NCI-H128 (cell line): ENCODE measurements at regions not wholly inside any gene's neighbourhood (a gene's known extent, or its start where the extent isn't known, plus 50 kb on each side); places are given as distances from the start of the nearest gene placed in this dataset.
"Not testable (repeated sequence)": the region's sequence is repeated elsewhere in the genome, so short reads cannot be mapped to it uniquely, and the experiment has no call there.

Experiments
- DNase-seq: peaks from one replicate; lab custom pipeline; 2025; ENCODE audit not compliant: unreplicated experiment; lab: John Stamatoyannopoulos, UW

GRCh38 chrX:38937926-38938325, 136.7 kb downstream of the MID1IP1 start:
- no peak for DNase-seq

GRCh38 chrX:38939067-38939466, 137.8 kb downstream of the MID1IP1 start:
- DNase-seq = no peak

- no peak for DNase-seq
Observed at GRCh38 chrX:38940547-38940946, 139.3 kb downstream of the MID1IP1 start.

- no peak for DNase-seq
Observed at GRCh38 chrX:38941675-38942074, 140.4 kb downstream of the MID1IP1 start.

- no peak for DNase-seq
Observed at GRCh38 chrX:38943120-38943519, 141.9 kb downstream of the MID1IP1 start.

- DNase-seq = no peak
Observed at GRCh38 chrX:38948046-38948445, 146.8 kb downstream of the MID1IP1 start.

GRCh38 chrX:38954520-38954919, 153.3 kb downstream of the MID1IP1 start:
- DNase-seq = no peak

GRCh38 chrX:38959736-38960135, 158.5 kb downstream of the MID1IP1 start:
- DNase-seq = no peak

- no peak for DNase-seq
Observed at GRCh38 chrX:38960137-38960536, 158.9 kb downstream of the MID1IP1 start.

- DNase-seq = no peak
Observed at GRCh38 chrX:38961936-38962335, 160.7 kb downstream of the MID1IP1 start.

- not testable (repeated sequence) for DNase-seq
Observed at GRCh38 chrX:38963244-38963643, 162.0 kb downstream of the MID1IP1 start.

- DNase-seq = no peak
Observed at GRCh38 chrX:38965888-38966287, 164.6 kb downstream of the MID1IP1 start.

GRCh38 chrX:38968344-38969216, 167.3 kb downstream of the MID1IP1 start:
- no peak for DNase-seq

- no peak for DNase-seq
Observed at GRCh38 chrX:38970074-38970473, 168.8 kb downstream of the MID1IP1 start.

- no peak for DNase-seq
Observed at GRCh38 chrX:38970845-38971244, 169.6 kb downstream of the MID1IP1 start.

GRCh38 chrX:38973322-38973721, 172.1 kb downstream of the MID1IP1 start:
- no peak for DNase-seq

GRCh38 chrX:38974542-38974941, 173.3 kb downstream of the MID1IP1 start:
- no peak for DNase-seq

GRCh38 chrX:38975368-38975942, 174.2 kb downstream of the MID1IP1 start:
- no peak for DNase-seq

GRCh38 chrX:38982370-38982769, 181.1 kb downstream of the MID1IP1 start:
- DNase-seq = no peak

GRCh38 chrX:38982843-38983242, 181.6 kb downstream of the MID1IP1 start:
- no peak for DNase-seq

GRCh38 chrX:38985375-38985774, 184.1 kb downstream of the MID1IP1 start:
- no peak for DNase-seq

- DNase-seq = no peak
Observed at GRCh38 chrX:38985945-38986344, 184.7 kb downstream of the MID1IP1 start.

GRCh38 chrX:38986586-38986985, 185.3 kb downstream of the MID1IP1 start:
- no peak for DNase-seq
